Gastroesophageal sphincter (tissue), 4 donors: ENCODE measurements at regions not wholly inside any gene's neighbourhood (a gene's known extent, or its start where the extent isn't known, plus 50 kb on each side); places are given as distances from the start of the nearest gene placed in this dataset.

Experiments
- ATAC-seq: fragments of 150-250 bp; one replicate; pipeline ENCODE4 v1.9.1; 2016; ENCODE audit warnings: mild to moderate bottlenecking, moderate library complexity
- H3K27ac ChIP-seq, 4 donors: fragments of 200-600 bp; sonication (generic) in 3 of 4; 1 replicate in 3 of 4; 2 replicates in 1 of 4; pipeline ENCODE4 v1.5.1; 2016 to 2019
- H3K27me3 ChIP-seq: fragments of 200-600 bp; sonication (generic); one replicate; pipeline ENCODE4 v1.5.1; 2019
- H3K36me3 ChIP-seq, 2 donors: fragments of 200-600 bp; sonication (generic); one replicate each; pipeline ENCODE4 v1.5.1; 2019; ENCODE audit warnings: control low read depth in 1 of 2
- H3K4me1 ChIP-seq, 3 donors: fragments of 200-600 bp; sonication (generic); 1 replicate in 2 of 3; 2 replicates in 1 of 3; pipeline ENCODE4 v1.5.1; 2016 to 2019; ENCODE audit warnings: control low read depth in 2 of 3
- H3K4me3 ChIP-seq, 2 donors: fragments of 200-600 bp; sonication (generic); one replicate each; pipeline ENCODE4 v1.5.1; 2019; ENCODE audit warnings: mild to moderate bottlenecking in 1 of 2, moderate library complexity in 1 of 2
- H3K9me3 ChIP-seq, 3 donors: fragments of 200-600 bp; sonication (generic); one replicate each; pipeline ENCODE4 v1.5.1; 2017 to 2019; ENCODE audit warnings: control low read depth in 2 of 3
- CTCF ChIP-seq, 4 experiments: fragments of 200-600 bp in 2 of 4; fragments of 450-650 bp in 2 of 4; sonication (generic) in 1 of 4; IDR thresholded peaks; one replicate each; pipeline ENCODE4 v1.5.1; 2017 to 2019; ENCODE audit warnings: antibody characterized with exemption in 4 of 4, mild to moderate bottlenecking in 2 of 4, moderate library complexity in 2 of 4
- EP300 ChIP-seq: sonication (generic); formaldehyde crosslinking; IDR thresholded peaks from one replicate; pipeline ENCODE4 v1.6.1; 2017; ENCODE audit warnings: antibody characterized with exemption, mild to moderate bottlenecking
- POLR2A ChIP-seq, 2 donors: fragments of 450-650 bp; IDR thresholded peaks; one replicate each; pipeline ENCODE4 v1.6.1; 2017; ENCODE audit warnings: antibody characterized with exemption in 2 of 2, mild to moderate bottlenecking in 2 of 2, moderate library complexity in 1 of 2
- POLR2AphosphoS5 ChIP-seq: sonication (generic); formaldehyde crosslinking; IDR thresholded peaks from one replicate; pipeline ENCODE4 v1.6.1; 2017; ENCODE audit warnings: antibody characterized with exemption
- WGBS, 2 donors: methylation state at CpG; one replicate each; pipeline ENCODE4 v1.1.5; 2018; ENCODE audit warnings: low coverage in 1 of 2; 5-methylcytosine and 5-hydroxymethylcytosine counted together

- no peak for ATAC-seq
- Histone ChIP-seq H3K27ac (no peak overlapping the region), H3K27me3 (peaks cover 27% of the 10 kb centered on the region), H3K4me1 (no peaks in the 10 kb centered on the region), H3K36me3 (no peaks in the 10 kb centered on the region), H3K4me3 (no peak overlapping the region), H3K9me3 (no peaks in the 10 kb centered on the region)
- TF ChIP-seq CTCF (IDR thresholded peaks at IDR 0.05) (no peak), EP300 (no peak), POLR2A (IDR thresholded peaks at IDR 0.05) (no peak), POLR2AphosphoS5 (no peak)
- WGBS, 2 donors = 54 to 63% methylated on average over 2 to 6 of the region's 8 CpGs
These were observed 976.1 kb downstream of the TBC1D22A start for GRCh38 chr22:47738472-47739013.

- TF ChIP-seq CTCF (IDR thresholded peaks at IDR 0.05) (no peak), EP300 (no peak), POLR2A (IDR thresholded peaks at IDR 0.05) (no peak), POLR2AphosphoS5 (no peak)
- WGBS, 2 donors = 58 to 100% methylated on average over 1 to 9 of the region's 15 CpGs
- Histone ChIP-seq H3K4me1 (no peaks in the 10 kb centered on the region), H3K9me3 (peaks cover 0 to 5% (median 0%) of the 10 kb centered on the region in 3 donors), H3K36me3 (no peaks in the 10 kb centered on the region), H3K27me3 (peaks cover 35% of the 10 kb centered on the region), H3K27ac (no peak overlapping the region), H3K4me3 (no peak overlapping the region)
- no peak for ATAC-seq
These were observed 974.0 kb downstream of the TBC1D22A start for GRCh38 chr22:47736186-47737034.

GRCh38 chr22:47734511-47734910 is 972.1 kb downstream of the TBC1D22A start:
- no peaks in the 10 kb centered on the region for H3K36me3 ChIP-seq
- no peak for ATAC-seq
- 92% methylated on average over 6 of the region's 7 CpGs; no CpG with 5 or more reads in 1 of the 2 donors for WGBS, 2 donors
- H3K4me3 ChIP-seq = no peak overlapping the region
- peaks cover 0 to 24% (median 0%) of the 10 kb centered on the region in 3 donors for H3K9me3 ChIP-seq
- H3K27ac ChIP-seq = no peak overlapping the region
- TF ChIP-seq POLR2A (IDR thresholded peaks at IDR 0.05) = no peak
- no peak for TF ChIP-seq POLR2AphosphoS5
- no peak for TF ChIP-seq CTCF (IDR thresholded peaks at IDR 0.05)
- TF ChIP-seq EP300 = no peak
- no peaks in the 10 kb centered on the region for H3K4me1 ChIP-seq
- H3K27me3 ChIP-seq = peaks cover 20% of the 10 kb centered on the region

- peaks cover 0 to 24% (median 0%) of the 10 kb centered on the region in 3 donors for H3K9me3 ChIP-seq
- H3K4me1 ChIP-seq = no peaks in the 10 kb centered on the region
- no peaks in the 10 kb centered on the region for H3K36me3 ChIP-seq
- WGBS, 2 donors = 39 to 50% methylated on average over 1 of the region's 1 CpG
- ATAC-seq = no peak
- H3K27me3 ChIP-seq = peaks cover 25% of the 10 kb centered on the region
- H3K27ac ChIP-seq = no peak overlapping the region
- no peak overlapping the region for H3K4me3 ChIP-seq
- TF ChIP-seq EP300 = no peak
These were observed 965.2 kb downstream of the TBC1D22A start for GRCh38 chr22:47727641-47728040.

- Histone ChIP-seq H3K36me3 (no peaks in the 10 kb centered on the region), H3K4me1 (no peaks in the 10 kb centered on the region), H3K27me3 (peaks cover 39% of the 10 kb centered on the region), H3K27ac (no peak overlapping the region), H3K9me3 (peaks cover 0 to 2% (median 0%) of the 10 kb centered on the region in 3 donors), H3K4me3 (no peak overlapping the region)
- ATAC-seq = no peak
- WGBS, 2 donors = 50 to 63% methylated on average over 2 of the region's 2 CpGs
- TF ChIP-seq POLR2A (IDR thresholded peaks at IDR 0.05) (no peak), CTCF (IDR thresholded peaks at IDR 0.05) (no peak), EP300 (no peak), POLR2AphosphoS5 (no peak)
These were observed 962.3 kb downstream of the TBC1D22A start for GRCh38 chr22:47724751-47725150.
